ENCODE measurements at regions not wholly inside any gene's neighbourhood (a gene's known extent, or its start where the extent isn't known, plus 50 kb on each side); places are given as distances from the start of the nearest gene placed in this dataset.

- TF ChIP-seq, protein P1, sequence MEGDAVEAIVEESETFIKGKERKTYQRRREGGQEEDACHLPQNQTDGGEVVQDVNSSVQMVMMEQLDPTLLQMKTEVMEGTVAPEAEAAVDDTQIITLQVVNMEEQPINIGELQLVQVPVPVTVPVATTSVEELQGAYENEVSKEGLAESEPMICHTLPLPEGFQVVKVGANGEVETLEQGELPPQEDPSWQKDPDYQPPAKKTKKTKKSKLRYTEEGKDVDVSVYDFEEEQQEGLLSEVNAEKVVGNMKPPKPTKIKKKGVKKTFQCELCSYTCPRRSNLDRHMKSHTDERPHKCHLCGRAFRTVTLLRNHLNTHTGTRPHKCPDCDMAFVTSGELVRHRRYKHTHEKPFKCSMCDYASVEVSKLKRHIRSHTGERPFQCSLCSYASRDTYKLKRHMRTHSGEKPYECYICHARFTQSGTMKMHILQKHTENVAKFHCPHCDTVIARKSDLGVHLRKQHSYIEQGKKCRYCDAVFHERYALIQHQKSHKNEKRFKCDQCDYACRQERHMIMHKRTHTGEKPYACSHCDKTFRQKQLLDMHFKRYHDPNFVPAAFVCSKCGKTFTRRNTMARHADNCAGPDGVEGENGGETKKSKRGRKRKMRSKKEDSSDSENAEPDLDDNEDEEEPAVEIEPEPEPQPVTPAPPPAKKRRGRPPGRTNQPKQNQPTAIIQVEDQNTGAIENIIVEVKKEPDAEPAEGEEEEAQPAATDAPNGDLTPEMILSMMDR (IDR thresholded peaks at IDR 0.05; ENCODE audit: borderline replicate concordance, extremely low read depth, low read length, poor library complexity, severe bottlenecking), result no peak
- no peak for TF ChIP-seq EZH2 (IDR thresholded peaks at IDR 0.05; ENCODE audit: borderline replicate concordance, low read depth, low read length, severe bottlenecking)
These were observed 84.4 kb downstream of the OTUD1 start for GRCh38 chr10:23523251-23523650.

All from DND-41 (cell line).